Neural progenitor cell (in vitro differentiated cells): ENCODE measurements at regions not wholly inside any gene's neighbourhood (a gene's known extent, or its start where the extent isn't known, plus 50 kb on each side); places are given as distances from the start of the nearest gene placed in this dataset.

Experiments used
- DNase-seq: peaks from one replicate; pipeline ENCODE4 v3.0.0-alpha.2; 2016; ENCODE audit warnings: low spot score
- H2AFZ ChIP-seq: fragments of 200-600 bp; sonication (generic); replicated peaks from 2 replicates; pipeline ENCODE4 v1.6.1; 2016; ENCODE audit warnings: antibody characterized with exemption
- H3F3A ChIP-seq: fragments of 200-600 bp; sonication (generic); 2 replicates; pipeline ENCODE4 v1.6.1; 2016; ENCODE audit warnings: antibody characterized with exemption, low read depth
- H3K27ac ChIP-seq: fragments of 200-600 bp; sonication (generic); 2 replicates; pipeline ENCODE4 v1.5.1; 2016; ENCODE audit warnings: mild to moderate bottlenecking
- H3K27me3 ChIP-seq: fragments of 200-600 bp; sonication (generic); 2 replicates; pipeline ENCODE4 v1.6.1; 2016; ENCODE audit warnings: mild to moderate bottlenecking, moderate library complexity
- H3K36me3 ChIP-seq: fragments of 200-600 bp; sonication (generic); 2 replicates; pipeline ENCODE4 v1.5.1; 2016
- H3K4me1 ChIP-seq: fragments of 200-600 bp; sonication (generic); 2 replicates; pipeline ENCODE4 v1.6.1; 2016; ENCODE audit warnings: mixed run types
- H3K4me2 ChIP-seq: fragments of 200-600 bp; sonication (generic); 2 replicates; pipeline ENCODE4 v1.6.1; 2016
- H3K4me3 ChIP-seq: fragments of 200-600 bp; sonication (generic); 2 replicates; pipeline ENCODE4 v1.5.1; 2016
- H3K79me2 ChIP-seq: fragments of 200-600 bp; sonication (generic); 2 replicates; pipeline ENCODE4 v1.6.1; 2016; ENCODE audit warnings: low read depth
- H3K9ac ChIP-seq: fragments of 200-600 bp; sonication (generic); 2 replicates; pipeline ENCODE4 v1.6.1; 2016
- H3K9me3 ChIP-seq: fragments of 200-600 bp; sonication (generic); 2 replicates; pipeline ENCODE4 v1.5.1; 2016; ENCODE audit warnings: low read depth
- H4K20me1 ChIP-seq: fragments of 200-600 bp; sonication (generic); 2 replicates; pipeline ENCODE4 v1.6.1; 2016; ENCODE audit warnings: low read depth
- H3K27ac Mint-ChIP-seq: 3 replicates; pipeline ENCODE4 v1.8.0; 2021; ENCODE audit warnings: mixed read lengths
- H3K27me3 Mint-ChIP-seq: 2 replicates; pipeline ENCODE4 v1.8.0; 2022; ENCODE audit warnings: low read depth, mild to moderate bottlenecking, inconsistent platforms, moderate library complexity, mixed read lengths; ENCODE audit not compliant: insufficient read depth
- H3K36me3 Mint-ChIP-seq: 3 replicates; pipeline ENCODE4 v1.8.0; 2021; ENCODE audit warnings: mixed read lengths
- H3K4me1 Mint-ChIP-seq: 3 replicates; pipeline ENCODE4 v1.8.0; 2021; ENCODE audit warnings: mixed read lengths
- H3K4me3 Mint-ChIP-seq: 3 replicates; pipeline ENCODE4 v1.8.0; 2021; ENCODE audit warnings: mild to moderate bottlenecking, moderate library complexity, mixed read lengths
- H3K9me3 Mint-ChIP-seq: 3 replicates; pipeline ENCODE4 v1.8.0; 2020; ENCODE audit warnings: mixed read lengths
- CTCF ChIP-seq: fragments of 200-600 bp; sonication (generic); IDR thresholded peaks from 2 replicates; pipeline ENCODE4 v1.5.1; 2017; ENCODE audit warnings: antibody characterized with exemption, mild to moderate bottlenecking
- EZH2 ChIP-seq: fragments of 200-600 bp; sonication (generic); IDR thresholded peaks from 2 replicates; pipeline ENCODE4 v1.6.1; 2017; ENCODE audit warnings: antibody characterized with exemption, mild to moderate bottlenecking, moderate library complexity
- EZH2phosphoT487 ChIP-seq: fragments of 200-600 bp; sonication (generic); IDR thresholded peaks from 2 replicates; pipeline ENCODE4 v1.6.1; 2017; ENCODE audit warnings: antibody characterized with exemption

- H3K27ac ChIP-seq: no peak overlapping the region
- H3K79me2 ChIP-seq: no peaks in the 10 kb centered on the region
- peaks cover 32% of the 10 kb centered on the region for H3K4me1 ChIP-seq
- no peaks in the 10 kb centered on the region for H3K27me3 Mint-ChIP-seq
- no peaks in the 10 kb centered on the region for H4K20me1 ChIP-seq
- H3K4me3 Mint-ChIP-seq: no peak overlapping the region
- no peak overlapping the region for H3K27ac Mint-ChIP-seq
- peaks cover 10% of the 10 kb centered on the region for H3K9me3 Mint-ChIP-seq
- no peaks in the 10 kb centered on the region for H3K36me3 Mint-ChIP-seq
- no peak overlapping the region for H2AFZ ChIP-seq
- TF ChIP-seq EZH2phosphoT487 (no peak), CTCF (no peak), EZH2 (no peak)
- peaks cover 5% of the 10 kb centered on the region for H3K4me1 Mint-ChIP-seq
- no peak overlapping the region for H3K4me3 ChIP-seq
- no peaks in the 10 kb centered on the region for H3K27me3 ChIP-seq
- no peak for DNase-seq
- H3K9me3 ChIP-seq: no peaks in the 10 kb centered on the region
- no peaks in the 10 kb centered on the region for H3K36me3 ChIP-seq
- H3K9ac ChIP-seq: no peak overlapping the region
- no peak overlapping the region for H3K4me2 ChIP-seq
- peaks cover 22% of the 10 kb centered on the region for H3F3A ChIP-seq
Observed at GRCh38 chr18:61655630-61656029, 237.2 kb downstream of the RNF152 start.

- peak; percentile 41 for DNase-seq
- Histone ChIP-seq H3K27me3 (no peaks in the 10 kb centered on the region), H3K27ac (peak overlapping the region; percentile 35), H3K79me2 (no peaks in the 10 kb centered on the region), H4K20me1 (no peaks in the 10 kb centered on the region), H3K36me3 (no peaks in the 10 kb centered on the region), H3K4me3 (no peak overlapping the region), H3K9me3 (no peaks in the 10 kb centered on the region), H3F3A (peaks cover 22% of the 10 kb centered on the region), H3K4me2 (peak overlapping the region; percentile 56), H3K9ac (no peak overlapping the region), H2AFZ (no peak overlapping the region), H3K4me1 (peaks cover 32% of the 10 kb centered on the region)
- no peak overlapping the region for H3K27ac Mint-ChIP-seq
- H3K36me3 Mint-ChIP-seq: peaks cover 4% of the 10 kb centered on the region
- peaks cover 3% of the 10 kb centered on the region for H3K27me3 Mint-ChIP-seq
- no peak overlapping the region for H3K4me3 Mint-ChIP-seq
- peaks cover 8% of the 10 kb centered on the region for H3K9me3 Mint-ChIP-seq
- TF ChIP-seq EZH2phosphoT487 (no peak), EZH2 (no peak), CTCF (no peak)
- H3K4me1 Mint-ChIP-seq: peaks cover 9% of the 10 kb centered on the region
Observed at GRCh38 chr18:61653823-61654551, 238.8 kb downstream of the RNF152 start.

- Mint-ChIP-seq H3K27me3 (peaks cover 3% of the 10 kb centered on the region), H3K4me3 (peak overlapping the region; percentile 62), H3K9me3 (peaks cover 2% of the 10 kb centered on the region), H3K27ac (no peak overlapping the region), H3K36me3 (peaks cover 4% of the 10 kb centered on the region), H3K4me1 (peaks cover 9% of the 10 kb centered on the region)
- Histone ChIP-seq H3K4me3 (no peak overlapping the region), H3K79me2 (no peaks in the 10 kb centered on the region), H3F3A (peaks cover 22% of the 10 kb centered on the region), H2AFZ (no peak overlapping the region), H3K4me2 (no peak overlapping the region), H4K20me1 (no peaks in the 10 kb centered on the region), H3K36me3 (no peaks in the 10 kb centered on the region), H3K4me1 (peaks cover 32% of the 10 kb centered on the region), H3K9me3 (no peaks in the 10 kb centered on the region), H3K27me3 (no peaks in the 10 kb centered on the region), H3K27ac (no peak overlapping the region), H3K9ac (no peak overlapping the region)
- DNase-seq: no peak
- TF ChIP-seq CTCF (no peak), EZH2phosphoT487 (no peak), EZH2 (no peak)
Observed at GRCh38 chr18:61651880-61652268, 240.9 kb downstream of the RNF152 start.
